Liver (tissue), 8 donors: ENCODE measurements at regions not wholly inside any gene's neighbourhood (a gene's known extent, or its start where the extent isn't known, plus 50 kb on each side); places are given as distances from the start of the nearest gene placed in this dataset.

Source experiments
- DNase-seq: peaks from one replicate; pipeline ENCODE4 v3.0.0-alpha.2; 2017; ENCODE audit warnings: low spot score
- H3K27ac ChIP-seq, 2 donors: one replicate each; pipeline ENCODE4 v1.7.0; 2013; ENCODE audit warnings: inconsistent platforms in 2 of 2, low read length in 2 of 2, control low read depth in 1 of 2, low read depth in 1 of 2, mild to moderate bottlenecking in 1 of 2
- H3K27me3 ChIP-seq, 4 donors: one replicate each; pipeline versions ENCODE4 v1.6.1 to v1.7.0; 2013; ENCODE audit warnings: low read length in 3 of 4, inconsistent platforms in 1 of 4, mild to moderate bottlenecking in 1 of 4, moderate library complexity in 1 of 4; ENCODE audit not compliant: control insufficient read depth in 4 of 4, insufficient read depth in 4 of 4
- H3K36me3 ChIP-seq, 4 donors: one replicate each; pipeline versions ENCODE4 v1.6.1 to v1.7.0; 2013; ENCODE audit warnings: low read length in 3 of 4, mild to moderate bottlenecking in 3 of 4, low read depth in 1 of 4, moderate library complexity in 1 of 4; ENCODE audit not compliant: control insufficient read depth in 4 of 4, insufficient read depth in 3 of 4
- H3K4me1 ChIP-seq, 4 donors: one replicate each; pipeline versions ENCODE4 v1.6.1 to v1.7.0; 2013; ENCODE audit warnings: low read length in 3 of 4, mild to moderate bottlenecking in 3 of 4, moderate library complexity in 1 of 4; ENCODE audit not compliant: control insufficient read depth in 4 of 4, insufficient read depth in 4 of 4
- H3K4me3 ChIP-seq, 3 donors: one replicate each; pipeline versions ENCODE4 v1.6.1 to v1.7.0; 2013; ENCODE audit warnings: low read length in 3 of 3, control low read depth in 1 of 3, low read depth in 1 of 3, mild to moderate bottlenecking in 1 of 3
- H3K9ac ChIP-seq, 2 donors: one replicate each; pipeline ENCODE4 v1.7.0; 2013; ENCODE audit warnings: low read length in 2 of 2, mild to moderate bottlenecking in 2 of 2, moderate library complexity in 2 of 2, control low read depth in 1 of 2, low read depth in 1 of 2
- H3K9me3 ChIP-seq, 4 donors: one replicate each; pipeline versions ENCODE4 v1.6.1 to v1.7.0; 2013; ENCODE audit warnings: low read length in 3 of 4; ENCODE audit not compliant: control insufficient read depth in 4 of 4
- CTCF ChIP-seq: fragments of 150-350 bp; IDR thresholded peaks from 2 replicates; pipeline ENCODE4 v1.5.1; 2017; ENCODE audit warnings: improper control_type of control experiment, low read depth, low read length; ENCODE audit not compliant: missing input control
- FOXA1 ChIP-seq: IDR thresholded peaks from 2 replicates; pipeline ENCODE4 v1.6.1; 2016; ENCODE audit warnings: antibody characterized with exemption
- FOXA2 ChIP-seq: IDR thresholded peaks from 2 replicates; pipeline ENCODE4 v1.6.1; 2016; ENCODE audit warnings: antibody characterized with exemption
- GABPA ChIP-seq, 2 donors: IDR thresholded peaks in 1 of 2; conservative IDR thresholded peaks in 1 of 2; 2 replicates each; pipeline ENCODE4 v1.6.1; 2016; ENCODE audit warnings: antibody characterized with exemption in 2 of 2, mild to moderate bottlenecking in 1 of 2, moderate library complexity in 1 of 2
- HNF4G ChIP-seq: IDR thresholded peaks from 2 replicates; pipeline ENCODE4 v1.6.1; 2016; ENCODE audit warnings: antibody characterized with exemption
- JUND ChIP-seq, 2 donors: IDR thresholded peaks; 2 replicates each; pipeline ENCODE4 v1.6.1; 2016; ENCODE audit warnings: antibody characterized with exemption in 2 of 2
- MAX ChIP-seq: IDR thresholded peaks from 2 replicates; pipeline ENCODE4 v1.6.1; 2016; ENCODE audit warnings: antibody characterized with exemption
- NR2F2 ChIP-seq: IDR thresholded peaks from 2 replicates; pipeline ENCODE4 v1.6.1; 2016; ENCODE audit warnings: antibody characterized with exemption
- RAD21 ChIP-seq, 2 donors: IDR thresholded peaks; 2 replicates each; pipeline ENCODE4 v1.6.1; 2016; ENCODE audit warnings: antibody characterized with exemption in 2 of 2, mild to moderate bottlenecking in 2 of 2
- REST ChIP-seq: IDR thresholded peaks from 2 replicates; pipeline ENCODE4 v1.6.1; 2016; ENCODE audit warnings: antibody characterized with exemption, mild to moderate bottlenecking
- SP1 ChIP-seq: IDR thresholded peaks from 2 replicates; pipeline ENCODE4 v1.6.1; 2018; ENCODE audit warnings: antibody characterized with exemption, mild to moderate bottlenecking
- TAF1 ChIP-seq: conservative IDR thresholded peaks from 2 replicates; pipeline ENCODE4 v1.6.1; 2016; ENCODE audit warnings: antibody characterized with exemption, mild to moderate bottlenecking
- YY1 ChIP-seq: IDR thresholded peaks from 2 replicates; pipeline ENCODE4 v1.6.1; 2016; ENCODE audit warnings: antibody characterized with exemption, mild to moderate bottlenecking
- ZBTB33 ChIP-seq: IDR thresholded peaks from 2 replicates; pipeline ENCODE4 v1.6.1; 2016; ENCODE audit warnings: antibody characterized with exemption
- WGBS: extraction: QIAGEN DNeasy Blood & Tissue Kit; methylation state at CpG from one replicate; pipeline ENCODE4 v1.1.7; 2013; 5-methylcytosine and 5-hydroxymethylcytosine counted together
- TF ChIP-seq, protein P1 (sequence below): IDR thresholded peaks from 2 replicates; pipeline ENCODE4 v1.6.1; 2016; ENCODE audit warnings: antibody characterized with exemption
- donor health status: healthy.
- donor health status: healthy.
- donor health status: healthy.
- donor health status: healthy.
- donor health status: healthy.

DNA sequence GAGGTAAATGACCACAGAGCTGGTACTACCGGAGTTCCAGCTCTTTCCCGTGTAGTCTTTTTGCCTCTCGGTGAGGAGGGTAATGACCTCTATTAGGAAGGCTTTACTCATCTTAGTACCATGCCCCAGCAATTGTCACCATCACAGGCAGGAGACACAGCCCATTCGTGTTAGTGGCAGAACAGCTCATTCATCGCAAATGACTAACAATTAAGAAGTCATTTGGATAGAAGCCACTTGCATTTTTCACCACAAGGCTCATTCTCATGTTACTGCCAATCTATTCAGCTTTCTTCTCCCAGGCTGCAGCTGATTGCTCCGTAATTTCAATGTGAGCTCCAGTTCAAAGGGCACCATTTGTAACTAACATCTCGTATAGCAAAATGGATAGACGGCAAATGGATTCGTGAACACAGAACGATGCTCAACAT is 718.8 kb upstream of the TMEM132C start:
- Histone ChIP-seq H3K4me1 (no peaks in the 10 kb centered on the region), H3K36me3 (no peaks in the 10 kb centered on the region), H3K9me3 (peaks cover 0 to 4% (median 0%) of the 10 kb centered on the region in 4 donors), H3K4me3 (no peak overlapping the region), H3K27me3 (no peaks in the 10 kb centered on the region), H3K9ac (no peak overlapping the region), H3K27ac (no peak overlapping the region)
- no peak for TF ChIP-seq FOXA2
- TF ChIP-seq FOXA1, result no peak
- TF ChIP-seq YY1, result no peak
- TF ChIP-seq REST, result no peak
- no peak for TF ChIP-seq JUND (IDR thresholded peaks at IDR 0.05)
- no peak for TF ChIP-seq ZBTB33
- TF ChIP-seq TAF1, result no peak
- TF ChIP-seq NR2F2, result no peak
- TF ChIP-seq GABPA (IDR thresholded peaks at IDR 0.05 in 1 of 2, conservative IDR thresholded peaks at IDR 0.05 in 1 of 2), result no peak
- TF ChIP-seq RAD21 (IDR thresholded peaks at IDR 0.05), result no peak
- no peak for TF ChIP-seq SP1
- no peak for TF ChIP-seq CTCF
- whole genome bisulfite sequencing, result 71% methylated on average over 10 of the region's 10 CpGs
- no peak for DNase-seq

GRCh38 chr12:127550271-127550670 is 716.7 kb upstream of the TMEM132C start:
- no peak for DNase-seq
- no peaks in the 10 kb centered on the region for H3K4me1 ChIP-seq
- no peaks in the 10 kb centered on the region for H3K27me3 ChIP-seq
- no peak overlapping the region for H3K27ac ChIP-seq
- H3K9me3 ChIP-seq, result peaks cover 0 to 4% (median 0%) of the 10 kb centered on the region in 4 donors
- WGBS, result 75% methylated on average over 8 of the region's 8 CpGs
- H3K4me3 ChIP-seq, result no peak overlapping the region
- H3K36me3 ChIP-seq, result no peaks in the 10 kb centered on the region
- H3K9ac ChIP-seq, result no peak overlapping the region
- TF ChIP-seq GABPA (IDR thresholded peaks at IDR 0.05 in 1 of 2, conservative IDR thresholded peaks at IDR 0.05 in 1 of 2) (no peak), SP1 (no peak), FOXA2 (no peak), RAD21 (IDR thresholded peaks at IDR 0.05) (no peak), MAX (no peak), HNF4G (no peak), CTCF (no peak), REST (no peak), ZBTB33 (no peak), NR2F2 (no peak), FOXA1 (no peak)
- TF ChIP-seq, protein P1, sequence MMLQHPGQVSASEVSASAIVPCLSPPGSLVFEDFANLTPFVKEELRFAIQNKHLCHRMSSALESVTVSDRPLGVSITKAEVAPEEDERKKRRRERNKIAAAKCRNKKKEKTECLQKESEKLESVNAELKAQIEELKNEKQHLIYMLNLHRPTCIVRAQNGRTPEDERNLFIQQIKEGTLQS, result no peak
